ENCODE measurements at regions not wholly inside any gene's neighbourhood (a gene's known extent, or its start where the extent isn't known, plus 50 kb on each side); places are given as distances from the start of the nearest gene placed in this dataset.

GRCh38 chr3:192055946-192056345 lies 595.0 kb downstream of the PYDC2 start:
- TF ChIP-seq, protein P1, sequence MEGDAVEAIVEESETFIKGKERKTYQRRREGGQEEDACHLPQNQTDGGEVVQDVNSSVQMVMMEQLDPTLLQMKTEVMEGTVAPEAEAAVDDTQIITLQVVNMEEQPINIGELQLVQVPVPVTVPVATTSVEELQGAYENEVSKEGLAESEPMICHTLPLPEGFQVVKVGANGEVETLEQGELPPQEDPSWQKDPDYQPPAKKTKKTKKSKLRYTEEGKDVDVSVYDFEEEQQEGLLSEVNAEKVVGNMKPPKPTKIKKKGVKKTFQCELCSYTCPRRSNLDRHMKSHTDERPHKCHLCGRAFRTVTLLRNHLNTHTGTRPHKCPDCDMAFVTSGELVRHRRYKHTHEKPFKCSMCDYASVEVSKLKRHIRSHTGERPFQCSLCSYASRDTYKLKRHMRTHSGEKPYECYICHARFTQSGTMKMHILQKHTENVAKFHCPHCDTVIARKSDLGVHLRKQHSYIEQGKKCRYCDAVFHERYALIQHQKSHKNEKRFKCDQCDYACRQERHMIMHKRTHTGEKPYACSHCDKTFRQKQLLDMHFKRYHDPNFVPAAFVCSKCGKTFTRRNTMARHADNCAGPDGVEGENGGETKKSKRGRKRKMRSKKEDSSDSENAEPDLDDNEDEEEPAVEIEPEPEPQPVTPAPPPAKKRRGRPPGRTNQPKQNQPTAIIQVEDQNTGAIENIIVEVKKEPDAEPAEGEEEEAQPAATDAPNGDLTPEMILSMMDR (IDR thresholded peaks at IDR 0.05; ENCODE audit: insufficient read depth, low read length): no peak
- no peak for TF ChIP-seq POLR2AphosphoS5 (IDR thresholded peaks at IDR 0.05; ENCODE audit: low read depth)
